Activated CD4-positive, alpha-beta T cell treated with anti-CD3 and anti-CD28 coated beads for 24 hours (primary cell): ENCODE measurements at regions not wholly inside any gene's neighbourhood (a gene's known extent, or its start where the extent isn't known, plus 50 kb on each side); places are given as distances from the start of the nearest gene placed in this dataset.

ENCODE experiments used
- DNase-seq, 2 donors: peaks; one replicate each; pipeline ENCODE4 v3.0.0-alpha.2; 2020; ENCODE audit warnings: low read depth in 2 of 2

DNA sequence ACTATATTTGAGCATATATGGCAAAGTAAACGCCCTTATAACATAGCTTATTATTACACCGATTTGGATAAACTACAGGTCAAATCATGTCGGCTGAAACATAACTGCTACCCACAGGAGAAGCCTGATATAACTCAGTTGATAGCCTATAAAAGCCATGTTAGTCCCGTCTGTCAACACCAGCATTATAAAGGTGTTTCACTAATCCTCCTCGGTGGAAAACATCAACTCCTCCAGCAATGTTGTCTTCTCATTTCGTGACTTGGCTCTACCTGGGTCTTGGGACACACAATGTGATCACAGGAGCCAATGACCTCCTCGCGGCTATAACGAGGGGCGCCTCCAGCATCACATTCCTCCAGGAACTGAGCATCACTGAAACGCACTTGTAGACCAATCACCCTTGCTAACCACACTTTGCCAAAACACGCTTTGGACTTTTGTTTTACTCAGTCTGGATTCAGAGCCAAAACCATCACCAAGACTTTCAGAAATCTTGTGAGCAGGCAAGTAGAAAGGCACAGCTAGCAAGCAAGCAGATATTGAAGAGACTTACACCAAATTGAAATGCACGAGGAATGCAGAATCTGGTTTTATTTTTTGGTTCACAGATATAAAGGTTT, 269.7 kb upstream of the NFE2L3 start:
- no peak for DNase-seq

DNA sequence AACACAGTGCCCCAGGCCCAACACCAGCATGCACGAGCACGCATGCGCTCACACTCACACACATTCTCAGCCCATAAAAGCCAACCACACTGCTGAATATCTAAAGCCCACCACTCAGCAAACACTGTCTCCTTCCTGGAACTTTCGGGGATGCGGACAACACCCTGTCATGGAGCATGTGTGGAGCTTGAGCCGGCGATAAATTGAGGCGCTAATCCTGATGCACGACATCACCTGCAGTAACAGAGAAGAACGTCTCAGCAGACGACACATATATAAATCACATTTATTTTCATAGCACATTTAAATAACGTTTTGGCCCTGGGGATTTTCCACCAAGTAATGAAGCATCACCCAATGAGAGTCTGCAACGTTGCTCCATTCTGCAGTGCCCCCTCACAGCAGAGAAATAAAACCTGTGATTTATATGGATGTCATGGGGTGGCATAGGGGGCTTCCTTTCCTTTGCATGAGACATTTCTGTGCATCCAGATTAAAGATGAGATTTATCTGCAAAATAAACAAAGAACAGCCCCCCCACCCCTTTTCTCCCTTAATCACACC, 267.7 kb upstream of the NFE2L3 start:
- DNase-seq, result no peak

DNA sequence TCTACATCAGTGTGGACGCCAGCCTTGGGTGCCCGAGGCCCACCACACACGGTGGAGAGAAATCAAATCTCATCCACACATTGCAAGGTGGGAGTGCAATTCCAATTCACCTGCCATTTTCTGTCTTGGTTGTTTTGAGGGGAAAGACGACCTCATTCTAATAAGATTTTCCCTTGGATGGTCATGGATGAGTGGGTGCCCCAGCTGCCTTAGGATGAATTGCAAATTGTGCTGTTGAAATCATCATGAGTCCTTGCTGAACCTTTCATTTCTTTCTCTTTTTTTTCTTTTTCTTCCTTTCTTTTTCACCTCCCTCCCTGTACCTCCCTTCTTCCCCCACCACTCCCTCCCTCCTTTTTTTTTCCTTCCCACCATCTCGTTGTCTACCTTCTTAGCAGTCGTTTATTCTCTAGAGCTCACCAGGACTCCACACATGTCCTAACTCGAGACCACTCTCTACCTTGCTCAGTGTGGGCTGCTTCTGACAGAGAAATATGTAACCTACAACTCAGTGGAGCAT, 266.9 kb upstream of the NFE2L3 start:
- no peak for DNase-seq

DNA sequence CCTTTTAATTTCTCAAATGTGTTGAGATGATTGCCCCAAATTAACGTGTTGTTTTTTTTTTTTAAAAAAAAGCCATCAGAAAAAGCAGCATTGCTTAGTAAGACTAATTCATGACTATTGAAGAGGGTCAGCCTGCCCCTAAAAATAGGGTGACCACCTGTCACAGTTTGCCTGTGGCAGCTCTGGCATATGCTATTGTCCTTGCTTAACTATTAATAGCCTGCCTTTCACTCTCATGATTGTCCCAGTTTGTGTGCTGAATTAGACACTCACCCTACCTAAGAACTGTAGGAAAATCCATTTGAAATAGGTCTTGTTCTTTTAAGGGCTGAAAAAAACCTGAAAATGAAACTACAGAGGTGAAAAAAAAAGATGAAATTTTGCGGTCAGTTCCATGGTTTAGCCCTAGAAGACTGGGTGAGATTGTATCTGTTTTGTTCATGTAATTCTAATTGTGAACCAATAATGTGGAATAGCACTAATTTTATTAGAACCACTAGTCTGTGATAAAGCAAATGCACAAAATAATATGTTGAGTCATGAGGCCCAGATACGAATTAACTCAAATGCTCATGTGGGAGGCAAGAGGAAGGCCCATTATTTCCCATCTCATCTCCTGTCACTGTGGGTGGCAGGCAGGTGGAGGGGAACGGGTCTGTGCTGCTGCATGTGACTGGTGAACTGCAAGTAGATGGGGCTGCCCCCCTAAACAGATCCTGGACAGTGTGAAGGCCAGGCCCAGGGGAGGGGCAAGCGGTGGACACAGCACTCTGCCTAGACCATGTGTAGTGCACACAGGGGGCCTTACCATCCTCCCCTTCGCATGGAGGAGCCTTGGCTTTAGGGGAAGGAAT, 265.4 kb upstream of the NFE2L3 start:
- no peak for DNase-seq

DNA sequence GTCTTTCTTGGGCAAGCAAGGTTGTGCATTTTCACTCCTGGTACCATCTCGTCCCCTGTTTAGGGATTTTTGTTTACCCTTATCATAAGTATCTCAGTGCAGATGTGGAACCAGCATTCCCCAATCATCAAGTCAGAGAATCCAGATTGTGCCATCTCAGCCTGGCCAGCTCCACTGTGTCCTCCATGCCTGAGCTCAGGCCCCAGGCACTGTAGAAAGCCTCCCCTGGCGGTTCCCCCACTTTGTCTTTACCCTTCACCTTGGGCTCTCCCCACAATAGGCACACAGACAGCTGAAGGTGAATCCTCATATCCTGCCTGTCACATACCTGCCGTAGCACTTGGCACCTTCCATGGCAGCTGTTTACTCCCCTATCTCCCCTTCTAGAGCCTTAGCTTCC, 264.7 kb upstream of the NFE2L3 start:
- DNase-seq, result no peak

DNA sequence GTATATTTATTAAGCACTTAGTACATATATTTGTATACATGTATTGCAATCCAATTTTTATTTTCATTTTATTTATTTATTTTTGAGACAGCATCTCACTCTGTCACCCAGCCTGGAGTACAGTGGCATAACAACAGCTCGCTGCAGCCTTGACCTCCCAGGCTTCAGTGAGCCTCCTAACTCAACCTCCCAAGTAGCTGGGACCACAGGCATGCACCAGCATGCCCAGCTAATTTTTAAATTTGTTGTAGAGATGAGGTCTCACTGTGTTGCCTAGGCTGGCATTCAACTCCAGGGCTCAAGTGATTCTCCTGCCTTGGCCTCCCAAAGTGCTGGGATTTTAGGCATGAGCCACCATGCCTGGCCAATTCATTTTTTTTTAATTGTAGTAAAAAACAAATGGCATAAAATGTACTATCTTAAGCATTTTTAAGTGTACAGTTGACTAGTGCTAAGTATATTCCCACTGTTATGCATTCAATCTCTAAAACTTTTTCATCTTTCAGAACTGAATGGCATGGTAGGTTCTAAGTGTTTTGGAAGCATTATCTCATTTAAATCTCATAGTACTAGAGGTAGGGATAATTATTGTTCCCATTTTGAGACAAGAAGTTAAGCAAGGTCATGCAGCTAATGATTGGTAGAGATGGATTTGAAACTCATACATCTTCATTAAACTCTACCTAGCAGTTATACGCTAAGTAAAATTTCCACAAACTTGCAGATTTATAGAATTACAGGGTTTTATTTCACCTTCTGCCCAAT, 264.0 kb upstream of the NFE2L3 start:
- no peak for DNase-seq

DNA sequence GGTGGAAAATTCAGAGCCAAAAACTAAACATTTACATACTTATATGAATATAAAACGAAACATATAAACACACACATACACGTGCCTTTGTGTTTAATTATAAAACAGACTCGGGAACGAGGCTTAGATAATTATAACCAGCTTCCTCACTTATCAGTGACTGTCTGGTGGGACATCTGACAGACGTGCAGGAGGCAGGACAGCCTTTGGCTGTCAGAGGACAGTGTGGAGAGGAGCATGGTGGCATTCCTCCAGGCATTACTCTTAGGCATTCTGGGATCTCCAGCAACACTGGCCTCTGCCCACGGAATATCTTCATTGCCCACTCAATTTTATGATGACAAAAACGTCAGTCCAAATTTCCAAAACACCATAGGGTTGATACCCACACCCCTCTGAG, 262.2 kb upstream of the NFE2L3 start:
- DNase-seq, result no peak

DNA sequence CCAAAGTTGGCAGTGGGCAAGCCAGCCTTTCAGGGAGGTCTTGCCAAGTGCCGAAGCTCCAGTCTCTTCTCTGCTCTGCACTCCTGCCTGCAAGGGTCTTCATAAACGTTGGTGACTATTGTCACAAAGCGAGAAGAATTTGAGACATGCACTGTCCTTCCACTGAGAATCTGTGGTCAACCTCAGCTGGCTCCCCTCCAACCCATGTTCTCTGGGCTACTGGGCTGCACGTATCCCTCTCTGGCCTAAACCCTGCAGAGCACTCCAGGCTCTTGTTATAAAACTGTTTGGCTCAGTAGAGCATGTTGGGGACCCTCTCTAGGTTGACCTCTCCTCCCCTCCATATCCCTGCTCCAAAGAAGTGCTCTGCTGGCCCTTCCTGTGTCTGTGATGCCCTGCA, 260.4 kb upstream of the NFE2L3 start:
- no peak for DNase-seq

DNA sequence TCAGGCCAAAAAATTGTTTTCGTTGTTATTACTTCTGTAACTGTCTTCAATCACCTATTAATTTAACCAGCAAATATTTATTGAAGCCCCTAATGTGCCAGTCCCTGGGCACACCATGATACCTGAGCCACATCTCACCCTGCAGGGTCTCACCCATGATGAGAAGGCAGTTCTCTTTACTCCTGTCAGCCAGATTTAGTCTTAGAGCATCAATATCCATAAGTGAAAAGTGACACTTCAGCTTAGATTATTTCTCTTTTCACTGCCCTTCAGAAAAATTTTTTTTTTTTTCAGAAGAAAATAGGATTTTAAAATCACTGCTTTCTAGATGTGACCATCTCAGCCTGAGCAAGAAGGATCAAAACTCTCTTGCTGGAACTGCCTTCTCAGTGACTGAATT, 258.6 kb upstream of the NFE2L3 start:
- no peak for DNase-seq

DNA sequence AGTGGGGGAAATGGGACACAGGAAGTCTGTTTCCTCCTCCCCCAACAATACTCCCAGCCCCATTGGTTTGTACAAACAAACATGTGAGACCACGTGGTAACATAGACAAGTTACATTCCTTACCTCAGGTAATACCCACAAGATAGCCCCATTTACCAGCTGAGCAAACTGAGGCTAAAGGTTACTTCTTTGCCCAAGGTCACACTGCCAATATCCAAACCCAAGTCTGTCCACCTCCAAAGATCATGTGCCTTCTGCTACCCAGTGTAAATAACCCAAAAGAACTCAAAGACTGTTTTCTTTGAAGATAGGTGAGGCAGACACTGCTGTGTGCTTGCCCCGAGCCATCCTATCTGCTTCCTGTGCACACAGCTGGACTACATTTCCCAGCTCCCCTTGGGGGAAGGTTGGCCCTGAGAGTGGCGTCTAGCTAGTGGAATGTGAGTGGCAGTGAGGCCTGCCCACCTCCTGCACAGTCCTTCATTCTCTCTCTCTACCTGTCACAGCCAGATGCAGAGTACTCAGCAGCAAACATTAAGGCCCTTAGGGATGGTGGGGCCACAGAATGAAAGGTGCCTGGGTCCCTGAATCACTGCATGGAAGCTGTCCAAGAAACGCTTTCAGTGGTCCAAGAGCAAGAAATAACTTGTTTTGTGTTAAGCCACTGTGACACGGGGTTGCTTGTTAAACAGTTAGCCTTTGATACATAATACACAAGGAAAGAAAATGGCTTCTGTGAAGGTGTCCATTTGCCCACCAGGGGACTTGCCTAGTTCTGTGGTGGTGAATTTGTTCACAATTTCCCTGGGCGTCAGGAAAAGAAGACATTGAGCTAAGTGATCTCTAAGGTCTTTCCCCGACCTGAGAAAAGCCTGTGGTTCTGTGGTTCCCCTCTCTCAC, 257.7 kb upstream of the NFE2L3 start:
- no peak for DNase-seq

DNA sequence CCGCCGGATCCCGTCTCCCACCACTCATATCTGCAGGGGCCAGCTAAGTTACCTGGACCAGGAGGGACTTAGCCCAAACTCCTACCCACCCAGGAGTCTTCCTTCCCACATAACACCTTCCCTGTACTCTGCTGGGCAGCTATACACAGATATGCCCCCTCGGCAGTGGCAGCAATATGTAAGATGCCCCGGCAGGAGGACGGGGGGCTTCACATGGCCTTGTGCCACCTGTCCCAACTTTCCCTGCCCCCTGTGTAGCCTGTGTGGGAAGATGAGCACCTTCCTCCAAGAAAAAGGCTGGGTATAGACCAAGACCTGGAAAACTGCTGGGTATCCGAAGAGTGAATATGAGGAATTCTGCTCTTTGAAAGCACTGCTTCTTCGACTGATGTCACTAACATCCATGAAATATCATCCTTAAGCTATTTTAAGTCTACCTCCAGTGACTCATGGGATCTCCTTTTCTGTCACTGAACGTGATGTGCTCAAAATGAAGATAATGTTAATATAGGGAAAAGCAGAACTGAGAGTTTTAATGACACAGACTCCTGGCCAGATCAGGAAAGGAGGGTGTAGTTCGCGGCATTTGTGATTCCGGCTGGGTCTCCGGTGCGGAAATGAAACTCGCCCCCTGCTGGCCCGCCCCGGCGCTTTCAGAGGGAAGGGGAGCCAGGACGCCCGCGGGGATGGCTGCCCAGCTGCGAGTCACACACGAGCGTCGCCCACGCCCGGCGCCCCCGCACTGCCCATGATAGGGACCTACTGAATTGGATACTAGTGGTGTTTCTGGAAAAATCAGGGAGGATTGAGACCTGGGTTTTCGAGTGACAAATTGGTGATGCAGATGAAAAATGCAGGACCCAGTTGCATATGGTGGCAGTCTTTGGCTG, 256.9 kb upstream of the NFE2L3 start:
- DNase-seq, result peak; percentile 35 to 43

DNA sequence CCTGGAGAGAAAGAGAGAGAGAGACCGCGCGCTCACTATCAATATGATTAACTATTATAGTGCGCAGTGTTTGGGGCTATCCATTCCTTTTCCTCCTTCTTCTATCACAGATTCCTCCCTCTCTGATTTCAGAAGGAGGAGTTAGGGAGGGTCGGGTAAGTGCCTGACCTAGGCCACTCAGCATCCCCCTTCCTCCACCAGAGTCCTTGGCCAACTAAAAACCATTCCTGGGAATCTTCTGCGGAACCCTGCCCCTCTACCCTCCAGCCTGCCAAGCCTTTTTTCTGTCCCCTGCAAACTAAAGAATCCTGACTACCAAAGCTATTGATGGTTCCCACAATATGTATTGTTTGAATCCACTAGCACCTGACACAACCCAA, 256.2 kb upstream of the NFE2L3 start:
- no peak for DNase-seq

DNA sequence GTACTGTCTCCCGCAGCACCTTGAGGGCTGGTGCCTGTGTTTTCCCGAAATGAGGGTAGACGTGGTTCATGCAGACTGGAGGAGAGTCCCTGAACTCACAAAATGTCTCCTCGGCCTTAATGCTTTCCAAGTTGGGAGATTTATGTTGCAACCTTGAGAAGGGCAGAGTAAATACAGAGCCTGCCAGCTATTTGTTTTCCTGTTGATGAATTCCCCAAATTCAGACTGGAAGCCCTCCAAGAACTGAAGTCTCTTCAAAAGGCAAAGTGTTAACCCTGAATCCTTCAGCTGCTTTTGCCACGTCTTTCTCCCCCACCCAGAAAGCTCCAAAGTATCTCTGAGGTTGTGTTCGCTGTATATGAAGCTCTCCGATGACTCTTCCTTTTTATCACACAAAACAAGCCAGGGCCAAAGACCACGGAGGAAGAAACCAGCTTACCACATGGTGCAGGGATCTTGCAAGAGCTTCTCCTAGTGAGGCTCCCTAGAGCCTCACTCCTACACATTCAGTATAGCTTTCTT, 254.7 kb upstream of the NFE2L3 start:
- no peak for DNase-seq

DNA sequence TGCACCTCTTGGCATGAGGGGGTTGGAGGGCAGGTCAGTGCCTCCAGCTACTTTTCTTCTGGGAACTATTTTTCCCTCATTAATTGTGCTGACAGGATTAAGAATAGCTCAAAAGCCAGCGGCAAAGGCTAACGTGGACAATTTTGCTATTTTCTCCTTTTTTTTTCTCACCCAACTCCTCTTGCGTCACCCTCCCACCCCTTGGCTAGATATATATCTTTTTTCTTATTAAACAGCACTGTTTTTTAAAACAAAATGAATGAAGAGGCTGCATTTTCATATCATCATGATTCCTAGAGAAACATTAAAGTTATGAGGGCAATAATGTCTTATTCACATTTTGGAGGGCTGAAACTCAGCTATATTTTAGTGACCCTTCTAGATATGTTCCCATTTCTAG, 251.8 kb upstream of the NFE2L3 start:
- DNase-seq, result no peak

DNA sequence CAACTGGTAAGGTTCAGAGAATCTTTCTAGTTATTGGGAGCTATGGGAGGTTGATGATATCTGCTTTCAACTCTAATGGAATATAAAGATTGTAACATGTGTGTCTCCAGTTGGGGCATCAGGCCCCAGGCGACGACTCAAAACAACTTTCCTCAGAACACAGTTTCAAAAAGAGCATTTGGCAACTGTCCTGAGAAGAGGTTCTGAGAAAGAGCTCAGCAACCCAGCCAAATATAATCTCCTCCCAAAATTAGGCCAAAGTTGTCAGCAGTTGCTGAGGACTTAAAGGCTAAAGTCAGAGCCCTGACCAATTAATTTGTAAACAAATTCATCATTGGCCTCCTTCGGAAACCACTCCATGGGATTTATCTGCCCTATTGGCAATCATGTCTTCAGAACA, 251.1 kb upstream of the NFE2L3 start:
- no peak for DNase-seq

DNA sequence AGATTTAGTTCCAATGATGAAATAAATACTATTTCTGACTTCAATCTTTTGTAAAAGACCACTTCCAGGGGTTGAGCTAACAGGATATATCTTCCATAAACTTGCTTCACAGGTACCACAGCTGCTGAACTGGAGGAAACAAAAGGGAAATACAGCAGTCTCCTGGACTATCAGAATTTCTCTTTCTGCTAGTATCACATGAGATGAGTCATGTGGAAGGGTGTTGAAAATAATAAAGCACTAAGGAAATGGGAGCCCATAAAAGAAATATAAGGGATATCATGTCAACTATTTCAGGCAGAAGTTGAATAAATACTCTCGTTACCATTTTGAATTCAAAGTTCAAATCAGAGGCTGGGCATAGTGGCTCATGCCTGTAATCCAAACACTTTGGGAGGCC, 250.3 kb upstream of the NFE2L3 start:
- DNase-seq, result no peak

DNA sequence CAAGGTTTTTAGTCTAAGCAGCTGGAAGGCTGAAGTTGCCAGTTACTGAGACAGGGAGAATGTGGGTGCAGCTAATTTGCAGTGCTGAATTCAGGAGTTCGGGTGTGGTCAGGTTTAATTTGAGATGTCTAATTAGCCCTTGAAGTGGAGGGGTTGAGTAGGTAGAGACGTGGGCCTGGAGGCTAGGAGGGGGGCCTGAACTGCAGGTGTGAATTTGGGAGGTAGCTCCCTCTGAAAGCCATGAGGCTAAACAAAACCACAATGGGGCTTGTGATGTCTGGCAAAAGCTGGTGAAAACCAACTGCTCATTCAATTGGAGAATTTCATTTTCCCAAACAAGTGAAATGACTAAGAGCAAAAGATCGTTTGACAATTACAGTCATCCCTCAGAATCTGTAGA, 246.0 kb upstream of the NFE2L3 start:
- no peak for DNase-seq

DNA sequence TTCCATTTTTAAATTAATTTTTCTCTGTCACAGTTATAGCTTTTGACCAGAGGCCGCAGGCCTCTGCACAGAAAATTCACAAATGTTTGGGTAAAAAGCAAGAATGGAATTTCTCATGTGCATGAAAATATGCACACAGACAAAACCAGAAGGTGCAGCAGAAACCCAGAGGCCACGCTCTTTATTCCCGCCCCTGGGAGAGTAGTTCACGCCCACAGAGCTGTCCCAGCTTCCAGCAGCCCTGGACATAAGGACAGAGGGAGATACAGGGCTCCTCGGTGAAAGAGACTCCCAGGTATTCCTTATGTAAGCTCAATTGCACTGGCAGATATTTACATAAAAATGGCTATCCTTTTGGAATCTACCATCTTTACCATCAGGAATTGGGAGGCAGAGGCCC, 245.2 kb upstream of the NFE2L3 start:
- DNase-seq, result no peak

DNA sequence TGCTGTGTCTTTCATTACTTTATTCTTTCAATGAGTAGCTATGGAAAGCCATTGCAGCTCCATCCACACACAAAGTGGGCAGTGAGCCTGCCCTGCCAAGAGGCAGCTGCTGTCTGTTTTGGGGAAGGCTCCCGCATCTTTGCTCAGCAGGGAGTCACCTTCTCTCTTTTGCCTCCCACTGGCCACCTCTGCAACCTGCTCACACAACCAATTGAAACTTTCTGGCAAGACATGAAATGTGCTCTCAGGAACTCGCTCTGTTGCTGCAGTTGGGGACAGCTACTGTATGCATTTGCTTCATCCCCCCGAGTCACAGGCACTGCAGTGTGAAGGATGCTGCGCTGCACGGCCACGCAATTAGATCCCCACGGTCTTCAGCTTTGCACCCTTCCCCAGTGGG, 244.8 kb upstream of the NFE2L3 start:
- no peak for DNase-seq

DNA sequence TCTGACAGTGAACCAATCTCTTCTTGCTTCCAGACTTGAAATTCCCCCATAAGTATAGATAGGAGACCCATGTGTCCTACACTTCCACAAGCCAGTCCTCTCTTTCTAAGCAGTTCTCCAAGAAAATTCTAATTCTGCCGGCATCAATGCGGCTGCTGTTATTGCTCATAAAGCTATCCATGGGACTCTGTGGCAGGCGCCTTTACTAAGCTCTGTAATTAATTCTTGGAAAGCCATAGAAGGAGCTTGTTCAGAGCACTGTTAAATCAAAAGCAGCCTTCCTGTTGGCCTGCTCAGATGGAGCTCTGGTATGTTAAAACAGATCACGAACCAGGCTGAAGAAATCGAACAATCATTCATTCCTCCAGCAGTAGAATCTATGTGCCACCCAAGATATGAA, 244.3 kb upstream of the NFE2L3 start:
- no peak for DNase-seq
